Endothelial cell of umbilical vein (primary cell): ENCODE measurements at regions not wholly inside any gene's neighbourhood (a gene's known extent, or its start where the extent isn't known, plus 50 kb on each side); places are given as distances from the start of the nearest gene placed in this dataset.

ENCODE experiments used
- BruUV-seq: library from RNA; stranded (reverse); fragments of 400-500 nt; replicated peaks from 2 replicates; lab custom pipeline; 2021; lab: Mats Ljungman, UMichigan
- CTCF ChIA-PET: fragments of 300-600, 350-600 bp; sonication (Branson Sonifier 250); formaldehyde crosslinking; loops from one replicate; lab custom pipeline; 2021; ENCODE audit warnings: antibody characterized with exemption, inconsistent platforms; lab: Charles Lee
- POLR2A ChIA-PET: fragments of 300-600, 350-600 bp; sonication (Branson Sonifier 250); formaldehyde crosslinking; loops from one replicate; lab custom pipeline; 2021; ENCODE audit warnings: antibody characterized with exemption, inconsistent platforms; lab: Charles Lee
- DNase-seq: peaks from one replicate; pipeline ENCODE4 v3.0.0-alpha.2; 2011; ENCODE audit warnings: low read depth, low spot score
- FAIRE-seq: peaks from 2 replicates; lab custom pipeline; 2011; peaks lifted over from hg19 to GRCh38; lab: Jason Lieb, UNC
- H2AFZ ChIP-seq: 2 replicates; pipeline ENCODE4 v1.6.0; 2012; ENCODE audit warnings: low read depth, low read length, control low read depth, inconsistent platforms
- H3K27ac ChIP-seq: 2 replicates; pipeline ENCODE4 v1.5.1; 2011; ENCODE audit warnings: low read depth, mild to moderate bottlenecking, control low read depth, low read length, moderate library complexity; ENCODE audit not compliant: insufficient read depth
- H3K27me3 ChIP-seq, 2 experiments: 2 replicates each; pipeline versions ENCODE4 v1.6.0 to v1.6.1; 2011; ENCODE audit warnings: low read length in 2 of 2, mixed read lengths in 1 of 2; ENCODE audit not compliant: control insufficient read depth in 2 of 2, insufficient read depth in 2 of 2
- H3K36me3 ChIP-seq, 2 experiments: 2 replicates in 1 of 2; 3 replicates in 1 of 2; pipeline ENCODE4 v1.5.1; 2011; ENCODE audit warnings: low read length in 2 of 2, mild to moderate bottlenecking in 1 of 2, moderate library complexity in 1 of 2; ENCODE audit not compliant: control insufficient read depth in 2 of 2, insufficient read depth in 2 of 2; ENCODE audit errors: extremely low read depth in 1 of 2
- H3K4me1 ChIP-seq: 3 replicates; pipeline ENCODE4 v1.5.1; 2011; ENCODE audit warnings: mild to moderate bottlenecking, low read length; ENCODE audit not compliant: control insufficient read depth, insufficient read depth; ENCODE audit errors: extremely low read depth
- H3K4me2 ChIP-seq: 2 replicates; pipeline ENCODE4 v1.6.1; 2011; ENCODE audit warnings: low read length, control low read depth, mixed read lengths; ENCODE audit not compliant: insufficient read depth
- H3K4me3 ChIP-seq, 3 experiments: fragments of 200-600 bp in 1 of 3; sonication (generic), shearing (Covaris generic) in 1 of 3; replicated peaks in 1 of 3; 2 replicates each; pipeline ENCODE4 v1.5.1; 2011 to 2016; ENCODE audit warnings: control low read depth in 3 of 3, low read length in 3 of 3, mild to moderate bottlenecking in 2 of 3, inconsistent platforms in 1 of 3, low read depth in 1 of 3, moderate library complexity in 1 of 3; ENCODE audit not compliant: insufficient read depth in 1 of 3
- H3K79me2 ChIP-seq: 2 replicates; pipeline ENCODE4 v1.6.0; 2012; ENCODE audit warnings: low read length, inconsistent platforms; ENCODE audit not compliant: control insufficient read depth, insufficient read depth
- H3K9ac ChIP-seq: replicated peaks from 2 replicates; pipeline ENCODE3; 2011; ENCODE audit warnings: low read length, control low read depth; ENCODE audit not compliant: insufficient read depth; ENCODE audit errors: extremely low read depth
- H3K9me1 ChIP-seq: replicated peaks from 3 replicates; pipeline ENCODE4 v1.6.0; 2011; ENCODE audit warnings: mild to moderate bottlenecking, low read length; ENCODE audit not compliant: control insufficient read depth, insufficient read depth; ENCODE audit errors: extremely low read depth
- H3K9me3 ChIP-seq: replicated peaks from 2 replicates; pipeline ENCODE4 v1.5.1; 2012; ENCODE audit warnings: low read length, inconsistent platforms; ENCODE audit not compliant: control insufficient read depth, insufficient read depth
- H4K20me1 ChIP-seq: replicated peaks from 2 replicates; pipeline ENCODE3; 2011; ENCODE audit warnings: mild to moderate bottlenecking, low read length; ENCODE audit not compliant: control insufficient read depth, insufficient read depth; ENCODE audit errors: extremely low read depth
- EZH2 ChIP-seq: IDR thresholded peaks from 2 replicates; pipeline ENCODE4 v1.6.1; 2012; ENCODE audit warnings: borderline replicate concordance, low read depth, mild to moderate bottlenecking, moderate library complexity, low read length, inconsistent platforms; ENCODE audit not compliant: severe bottlenecking
- FOS ChIP-seq: IDR thresholded peaks from 2 replicates; pipeline ENCODE4 v1.6.1; 2011; ENCODE audit warnings: mild to moderate bottlenecking, low read length, moderate library complexity, borderline replicate concordance; ENCODE audit not compliant: insufficient read depth
- GATA2 ChIP-seq: IDR thresholded peaks from 2 replicates; pipeline ENCODE4 v1.7.0; 2011; ENCODE audit warnings: low read depth, mild to moderate bottlenecking, moderate library complexity, mixed read lengths, low read length; ENCODE audit not compliant: insufficient read length, insufficient read depth
- JUN ChIP-seq: IDR thresholded peaks from 2 replicates; pipeline ENCODE4 v1.6.1; 2011; ENCODE audit warnings: borderline replicate concordance, low read depth; ENCODE audit not compliant: insufficient read length, insufficient read depth
- MYC ChIP-seq: IDR thresholded peaks from one replicate; pipeline ENCODE4 v1.6.1; 2011; ENCODE audit warnings: mild to moderate bottlenecking, low read depth, low read length
- POLR2A ChIP-seq: IDR thresholded peaks from 2 replicates; pipeline ENCODE4 v1.6.1; 2012; ENCODE audit warnings: low read depth, mild to moderate bottlenecking, control low read depth, low read length
- POLR2AphosphoS5 ChIP-seq: IDR thresholded peaks from 2 replicates; pipeline ENCODE4 v1.6.1; 2012; ENCODE audit warnings: low read depth, mild to moderate bottlenecking, control low read depth, low read length, moderate library complexity; ENCODE audit not compliant: insufficient read depth
- dilution Hi-C: fragments of 300-500 bp; cut with MboI; formaldehyde crosslinking; loops from one replicate; pipeline ENCODE4 v1.15.0; 2019; ENCODE audit warnings: low sequenced_read_pairs; ENCODE audit not compliant: extremely low pct_ligation_motif_present
- intact Hi-C: fragments of 100-400 bp; cut with micrococcal nuclease; formaldehyde crosslinking; loops from one replicate; pipeline ENCODE4 v1.10.0; 2022
- TF ChIP-seq, protein P1 (sequence below), 2 donors: IDR thresholded peaks; 1 replicate in 1 of 2; 2 replicates in 1 of 2; pipeline ENCODE4 v1.5.1; 2011; ENCODE audit warnings: low read length in 2 of 2, mild to moderate bottlenecking in 2 of 2, moderate library complexity in 2 of 2, control low read depth in 1 of 2, inconsistent platforms in 1 of 2, low read depth in 1 of 2; ENCODE audit not compliant: insufficient read depth in 1 of 2; ENCODE audit errors: extremely low read depth in 1 of 2
- TF ChIP-seq, protein P2 (sequence below): IDR thresholded peaks from 2 replicates; pipeline ENCODE4 v1.6.1; 2011; ENCODE audit not compliant: insufficient read depth, insufficient read length

DNA sequence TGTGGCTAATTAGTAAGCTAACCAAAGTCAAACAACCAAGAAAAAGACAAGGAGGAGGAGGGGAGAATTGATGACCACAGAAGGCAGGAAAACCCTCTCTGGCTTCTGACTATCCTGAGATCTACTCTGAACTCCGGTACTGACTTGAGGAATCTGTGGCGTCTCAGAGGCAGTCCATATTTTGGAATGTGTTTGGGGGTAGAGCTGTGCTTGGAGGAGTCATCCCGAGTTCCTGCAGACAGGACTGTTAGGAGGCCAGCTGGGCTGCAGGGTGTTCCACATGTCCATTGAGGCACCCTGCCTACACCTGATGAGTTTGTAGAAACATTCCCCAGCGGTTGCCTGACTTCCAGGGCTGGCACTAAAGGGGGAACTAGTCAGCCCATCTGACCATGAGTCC, 91.6 kb downstream of the PLCE1 start:
- dilution Hi-C loops (no loop called here), intact Hi-C loops (no loop called here)
- Histone ChIP-seq H3K36me3 (no peaks in the 10 kb centered on the region), H2AFZ (no peak overlapping the region), H3K4me1 (no peaks in the 10 kb centered on the region), H3K4me3 (no peak overlapping the region), H3K4me2 (no peak overlapping the region), H3K79me2 (no peaks in the 10 kb centered on the region), H3K9me3 (no peaks in the 10 kb centered on the region), H3K9me1 (no peaks in the 10 kb centered on the region), H3K9ac (no peak overlapping the region), H4K20me1 (no peaks in the 10 kb centered on the region), H3K27me3 (no peaks in the 10 kb centered on the region), H3K27ac (no peak overlapping the region)
- DNase-seq (no peak), FAIRE-seq (no peak)
- ChIA-PET POLR2A (no interaction called here), CTCF (no interaction called here)
- TF ChIP-seq POLR2AphosphoS5 = no peak
- TF ChIP-seq, protein P1, sequence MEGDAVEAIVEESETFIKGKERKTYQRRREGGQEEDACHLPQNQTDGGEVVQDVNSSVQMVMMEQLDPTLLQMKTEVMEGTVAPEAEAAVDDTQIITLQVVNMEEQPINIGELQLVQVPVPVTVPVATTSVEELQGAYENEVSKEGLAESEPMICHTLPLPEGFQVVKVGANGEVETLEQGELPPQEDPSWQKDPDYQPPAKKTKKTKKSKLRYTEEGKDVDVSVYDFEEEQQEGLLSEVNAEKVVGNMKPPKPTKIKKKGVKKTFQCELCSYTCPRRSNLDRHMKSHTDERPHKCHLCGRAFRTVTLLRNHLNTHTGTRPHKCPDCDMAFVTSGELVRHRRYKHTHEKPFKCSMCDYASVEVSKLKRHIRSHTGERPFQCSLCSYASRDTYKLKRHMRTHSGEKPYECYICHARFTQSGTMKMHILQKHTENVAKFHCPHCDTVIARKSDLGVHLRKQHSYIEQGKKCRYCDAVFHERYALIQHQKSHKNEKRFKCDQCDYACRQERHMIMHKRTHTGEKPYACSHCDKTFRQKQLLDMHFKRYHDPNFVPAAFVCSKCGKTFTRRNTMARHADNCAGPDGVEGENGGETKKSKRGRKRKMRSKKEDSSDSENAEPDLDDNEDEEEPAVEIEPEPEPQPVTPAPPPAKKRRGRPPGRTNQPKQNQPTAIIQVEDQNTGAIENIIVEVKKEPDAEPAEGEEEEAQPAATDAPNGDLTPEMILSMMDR (IDR thresholded peaks at IDR 0.05; ENCODE audit: extremely low read depth in 1 of 2, insufficient read depth in 1 of 2, low read depth in 1 of 2, low read length in 2 of 2) = no peak
- TF ChIP-seq MYC = no peak
- TF ChIP-seq, protein P2, sequence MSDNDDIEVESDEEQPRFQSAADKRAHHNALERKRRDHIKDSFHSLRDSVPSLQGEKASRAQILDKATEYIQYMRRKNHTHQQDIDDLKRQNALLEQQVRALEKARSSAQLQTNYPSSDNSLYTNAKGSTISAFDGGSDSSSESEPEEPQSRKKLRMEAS = no peak
- no peak for TF ChIP-seq FOS
- no peak for TF ChIP-seq JUN
- TF ChIP-seq EZH2 = no peak
- no peak for TF ChIP-seq POLR2A
- TF ChIP-seq GATA2 = no peak
- BruUV-seq = no TSS peak
